GM18909 (cell line): ENCODE measurements at regions not wholly inside any gene's neighbourhood (a gene's known extent, or its start where the extent isn't known, plus 50 kb on each side); places are given as distances from the start of the nearest gene placed in this dataset.
"Not testable (repeated sequence)": the region's sequence is repeated elsewhere in the genome, so short reads cannot be mapped to it uniquely, and the experiment has no call there.

Experiments used
- ATAC-seq: cut with Tn5 transposase; IDR thresholded peaks from one replicate; pipeline ENCODE4 v1.9.1; 2021; ENCODE audit warnings: mild to moderate bottlenecking; ENCODE audit not compliant: unreplicated experiment, poor library complexity

GRCh38 chr10:33674986-33675599 lies 340.6 kb upstream of the NRP1 start:
- ATAC-seq: no peak

- no peak for ATAC-seq
Observed at GRCh38 chr10:33674491-33674890, 340.0 kb upstream of the NRP1 start.

GRCh38 chr10:33673839-33674415 lies 339.5 kb upstream of the NRP1 start:
- no peak for ATAC-seq

GRCh38 chr10:33669904-33670303 lies 335.4 kb upstream of the NRP1 start:
- no peak for ATAC-seq

- ATAC-seq: no peak
Observed at GRCh38 chr10:33666686-33667480, 332.4 kb upstream of the NRP1 start.

GRCh38 chr10:33665501-33665900 lies 331.0 kb upstream of the NRP1 start:
- no peak for ATAC-seq

- ATAC-seq: no peak
Observed at GRCh38 chr10:33664070-33664469, 329.6 kb upstream of the NRP1 start.

GRCh38 chr10:33661580-33662336 lies 327.3 kb upstream of the NRP1 start:
- ATAC-seq: no peak

- ATAC-seq: no peak
Observed at GRCh38 chr10:33660329-33660728, 325.9 kb upstream of the NRP1 start.

- ATAC-seq: no peak
Observed at GRCh38 chr10:33657913-33658312, 323.4 kb upstream of the NRP1 start.

- no peak for ATAC-seq
Observed at GRCh38 chr10:33657154-33657908, 322.9 kb upstream of the NRP1 start.

GRCh38 chr10:33655921-33656320 lies 321.5 kb upstream of the NRP1 start:
- ATAC-seq: no peak

- ATAC-seq: no peak
Observed at GRCh38 chr10:33655165-33655815, 320.8 kb upstream of the NRP1 start.

- ATAC-seq: no peak
Observed at GRCh38 chr10:33653584-33654367, 319.3 kb upstream of the NRP1 start.

GRCh38 chr10:33652870-33653269 lies 318.4 kb upstream of the NRP1 start:
- ATAC-seq: no peak

- ATAC-seq: not testable (repeated sequence)
Observed at GRCh38 chr10:33650131-33650530, 315.7 kb upstream of the NRP1 start.

GRCh38 chr10:33643042-33643441 lies 308.6 kb upstream of the NRP1 start:
- no peak for ATAC-seq

GRCh38 chr10:33638891-33639290 lies 304.4 kb upstream of the NRP1 start:
- no peak for ATAC-seq

GRCh38 chr10:33638374-33638773 lies 303.9 kb upstream of the NRP1 start:
- ATAC-seq: no peak
